ENCODE measurements at regions not wholly inside any gene's neighbourhood (a gene's known extent, or its start where the extent isn't known, plus 50 kb on each side); places are given as distances from the start of the nearest gene placed in this dataset.

GRCh38 chr4:52372269-52372668 lies 286.8 kb downstream of the USP46 start (continued):
- TF ChIP-seq REST (IDR thresholded peaks at IDR 0.05) (no peak), YY1 (IDR thresholded peaks at IDR 0.05) (no peak)

DNA sequence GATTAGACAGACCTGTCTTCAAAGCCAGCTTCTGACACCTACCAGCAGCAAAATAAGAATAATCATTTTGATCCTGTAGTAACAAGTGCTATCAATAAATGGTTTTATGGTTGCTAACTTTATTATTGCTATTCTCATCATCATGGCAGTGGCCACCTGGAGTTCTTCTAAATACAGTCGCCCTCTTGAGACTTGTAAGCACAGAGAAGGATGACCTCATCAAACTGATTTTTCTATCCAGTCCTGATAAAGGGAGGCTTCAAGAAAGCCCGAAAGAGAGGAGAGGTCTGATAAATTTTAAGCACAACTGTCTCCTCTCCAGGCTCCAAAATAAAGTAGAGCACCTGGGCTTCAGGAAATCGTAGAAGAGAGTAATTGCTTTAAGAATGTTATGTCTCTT lies 286.4 kb downstream of the USP46 start:
- no peak for DNase-seq (ENCODE audit: low spot score)
- H3K9ac ChIP-seq (ENCODE audit: low read depth in 1 of 2, low read length in 2 of 2) = no peak overlapping the region
- H3K36me3 ChIP-seq (ENCODE audit: control insufficient read depth in 4 of 4, insufficient read depth in 3 of 4, low read depth in 1 of 4, low read length in 3 of 4) = no peaks in the 10 kb centered on the region
- H3K4me3 ChIP-seq (ENCODE audit: low read depth in 1 of 3, low read length in 3 of 3) = no peak overlapping the region
- TF ChIP-seq SP1 (IDR thresholded peaks at IDR 0.05) (no peak), RXRA (IDR thresholded peaks at IDR 0.05) (no peak), HNF4G (IDR thresholded peaks at IDR 0.05) (no peak), MAX (IDR thresholded peaks at IDR 0.05) (no peak), EGR1 (IDR thresholded peaks at IDR 0.05; ENCODE audit: low read depth in 2 of 2) (no peak), JUND (IDR thresholded peaks at IDR 0.05) (no peak), REST (IDR thresholded peaks at IDR 0.05) (no peak), TAF1 (conservative IDR thresholded peaks at IDR 0.05) (no peak), FOXA1 (IDR thresholded peaks at IDR 0.05) (no peak), RAD21 (IDR thresholded peaks at IDR 0.05) (no peak), NR2F2 (IDR thresholded peaks at IDR 0.05) (no peak), ATF3 (IDR thresholded peaks at IDR 0.05) (no peak), HNF4A (conservative IDR thresholded peaks at IDR 0.05) (no peak), YY1 (IDR thresholded peaks at IDR 0.05) (no peak)
- TF ChIP-seq, protein P1, sequence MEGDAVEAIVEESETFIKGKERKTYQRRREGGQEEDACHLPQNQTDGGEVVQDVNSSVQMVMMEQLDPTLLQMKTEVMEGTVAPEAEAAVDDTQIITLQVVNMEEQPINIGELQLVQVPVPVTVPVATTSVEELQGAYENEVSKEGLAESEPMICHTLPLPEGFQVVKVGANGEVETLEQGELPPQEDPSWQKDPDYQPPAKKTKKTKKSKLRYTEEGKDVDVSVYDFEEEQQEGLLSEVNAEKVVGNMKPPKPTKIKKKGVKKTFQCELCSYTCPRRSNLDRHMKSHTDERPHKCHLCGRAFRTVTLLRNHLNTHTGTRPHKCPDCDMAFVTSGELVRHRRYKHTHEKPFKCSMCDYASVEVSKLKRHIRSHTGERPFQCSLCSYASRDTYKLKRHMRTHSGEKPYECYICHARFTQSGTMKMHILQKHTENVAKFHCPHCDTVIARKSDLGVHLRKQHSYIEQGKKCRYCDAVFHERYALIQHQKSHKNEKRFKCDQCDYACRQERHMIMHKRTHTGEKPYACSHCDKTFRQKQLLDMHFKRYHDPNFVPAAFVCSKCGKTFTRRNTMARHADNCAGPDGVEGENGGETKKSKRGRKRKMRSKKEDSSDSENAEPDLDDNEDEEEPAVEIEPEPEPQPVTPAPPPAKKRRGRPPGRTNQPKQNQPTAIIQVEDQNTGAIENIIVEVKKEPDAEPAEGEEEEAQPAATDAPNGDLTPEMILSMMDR (IDR thresholded peaks at IDR 0.05; ENCODE audit: low read depth, low read length, missing input control) = no peak
- H3K4me1 ChIP-seq (ENCODE audit: control insufficient read depth in 4 of 4, insufficient read depth in 4 of 4, low read length in 3 of 4) = no peaks in the 10 kb centered on the region
- no peak overlapping the region for H3K27ac ChIP-seq (ENCODE audit: low read depth in 1 of 2, low read length in 2 of 2)
- H3K27me3 ChIP-seq (ENCODE audit: control insufficient read depth in 4 of 4, insufficient read depth in 4 of 4, low read length in 3 of 4) = no peaks in the 10 kb centered on the region
- no peaks in the 10 kb centered on the region for H3K9me3 ChIP-seq (ENCODE audit: control insufficient read depth in 4 of 4, low read length in 3 of 4)
- WGBS = 68% methylated on average over 3 of the region's 3 CpGs

Data from liver (tissue), 8 donors.